ENCODE measurements at regions not wholly inside any gene's neighbourhood (a gene's known extent, or its start where the extent isn't known, plus 50 kb on each side); places are given as distances from the start of the nearest gene placed in this dataset.

DNA sequence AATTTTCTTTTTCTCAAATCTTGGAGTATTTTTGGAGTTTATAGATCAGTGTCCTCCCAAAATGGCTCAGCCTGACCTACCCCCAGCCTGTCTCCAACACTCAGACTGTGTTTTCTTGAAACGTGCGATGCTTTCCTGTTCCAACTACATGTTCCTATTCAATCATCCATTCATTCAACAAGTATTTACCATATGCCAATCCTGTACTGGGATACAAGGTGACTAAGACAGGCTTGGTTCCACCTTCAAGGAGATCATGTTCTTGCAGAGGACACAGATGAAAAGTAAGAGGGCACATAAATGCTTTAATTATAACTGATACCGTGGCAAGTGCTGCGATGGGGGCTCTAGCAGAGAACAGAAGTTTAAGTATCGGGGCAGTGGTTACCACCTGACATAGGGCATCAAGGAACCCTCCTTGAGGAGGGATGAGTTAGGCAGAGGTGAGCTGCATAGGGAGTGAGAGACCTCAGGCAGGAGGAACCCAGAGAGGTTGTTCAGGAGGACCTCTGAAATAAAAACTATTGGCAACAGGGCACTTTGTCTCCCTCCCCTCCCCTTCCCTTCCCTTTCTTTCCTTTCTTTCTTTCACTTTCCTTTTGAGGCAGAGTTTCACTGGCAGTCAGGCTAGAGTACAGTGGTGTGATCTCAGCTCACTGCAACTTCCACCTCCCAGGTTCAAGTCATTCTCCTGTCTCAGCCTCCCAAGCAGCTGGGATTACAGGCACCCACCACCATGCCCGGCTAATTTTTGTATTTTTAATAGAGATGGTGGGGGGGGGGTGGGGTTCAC, 469.0 kb downstream of the EPHA4 start:
- no peak overlapping the region for H3K27ac Mint-ChIP-seq (ENCODE audit: unreplicated experiment)

DNA sequence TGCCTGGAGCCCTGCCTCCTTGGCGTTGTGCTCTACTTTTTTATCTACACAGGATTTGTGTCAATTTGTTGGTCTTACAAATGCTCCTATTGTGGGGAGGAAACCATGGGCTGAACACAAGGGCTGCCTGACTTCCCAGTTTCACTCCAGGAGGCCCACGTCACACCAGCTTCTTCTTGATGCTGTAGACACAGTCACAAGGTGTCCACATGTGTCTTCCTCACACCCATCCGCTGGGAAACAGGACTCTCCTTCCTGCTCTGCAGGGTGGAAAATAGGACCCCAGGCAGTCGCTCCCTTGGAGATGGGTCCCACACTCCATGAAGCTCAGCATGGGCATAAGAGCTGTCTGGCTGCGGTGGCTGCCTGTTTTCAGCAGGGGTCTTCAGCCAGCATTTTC, 468.2 kb downstream of the EPHA4 start:
- no peak overlapping the region for H3K4me3 Mint-ChIP-seq (ENCODE audit: unreplicated experiment)
- peaks cover 7% of the 10 kb centered on the region for H3K4me1 Mint-ChIP-seq (ENCODE audit: low read depth, unreplicated experiment)
- FAIRE-seq: no peak
- Histone ChIP-seq H3K27ac (ENCODE audit: low read depth, low read length) (no peak overlapping the region), H2AFZ (ENCODE audit: low read depth, low read length) (peak overlapping the region; percentile 92), H3K9me3 (ENCODE audit: insufficient read depth, low read depth, low read length) (no peaks in the 10 kb centered on the region), H3K4me1 (ENCODE audit: insufficient read depth, low read length) (peaks cover 10% of the 10 kb centered on the region), H3K79me2 (ENCODE audit: insufficient read depth, low read length) (no peaks in the 10 kb centered on the region), H3K4me2 (ENCODE audit: low read length) (peak overlapping the region; percentile 74), H3K36me3 (ENCODE audit: insufficient read depth, low read length) (no peaks in the 10 kb centered on the region), H3K9ac (ENCODE audit: low read length) (no peak overlapping the region), H4K20me1 (ENCODE audit: insufficient read depth, low read length) (no peaks in the 10 kb centered on the region), H3K27me3 (ENCODE audit: insufficient read depth, low read length) (no peaks in the 10 kb centered on the region), H3K4me3 (ENCODE audit: insufficient read depth, low read depth, low read length) (no peak overlapping the region)
- peaks cover 2% of the 10 kb centered on the region for H3K9me3 Mint-ChIP-seq (ENCODE audit: unreplicated experiment)
- H3K36me3 Mint-ChIP-seq (ENCODE audit: low read depth, unreplicated experiment): no peaks in the 10 kb centered on the region
- TF ChIP-seq EZH2 (IDR thresholded peaks at IDR 0.05; ENCODE audit: insufficient read depth, low read length): no peak
- TF ChIP-seq, protein P1, sequence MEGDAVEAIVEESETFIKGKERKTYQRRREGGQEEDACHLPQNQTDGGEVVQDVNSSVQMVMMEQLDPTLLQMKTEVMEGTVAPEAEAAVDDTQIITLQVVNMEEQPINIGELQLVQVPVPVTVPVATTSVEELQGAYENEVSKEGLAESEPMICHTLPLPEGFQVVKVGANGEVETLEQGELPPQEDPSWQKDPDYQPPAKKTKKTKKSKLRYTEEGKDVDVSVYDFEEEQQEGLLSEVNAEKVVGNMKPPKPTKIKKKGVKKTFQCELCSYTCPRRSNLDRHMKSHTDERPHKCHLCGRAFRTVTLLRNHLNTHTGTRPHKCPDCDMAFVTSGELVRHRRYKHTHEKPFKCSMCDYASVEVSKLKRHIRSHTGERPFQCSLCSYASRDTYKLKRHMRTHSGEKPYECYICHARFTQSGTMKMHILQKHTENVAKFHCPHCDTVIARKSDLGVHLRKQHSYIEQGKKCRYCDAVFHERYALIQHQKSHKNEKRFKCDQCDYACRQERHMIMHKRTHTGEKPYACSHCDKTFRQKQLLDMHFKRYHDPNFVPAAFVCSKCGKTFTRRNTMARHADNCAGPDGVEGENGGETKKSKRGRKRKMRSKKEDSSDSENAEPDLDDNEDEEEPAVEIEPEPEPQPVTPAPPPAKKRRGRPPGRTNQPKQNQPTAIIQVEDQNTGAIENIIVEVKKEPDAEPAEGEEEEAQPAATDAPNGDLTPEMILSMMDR (IDR thresholded peaks at IDR 0.05; ENCODE audit: insufficient read depth, low read depth, low read length): no peak
- no peaks in the 10 kb centered on the region for H3K27me3 Mint-ChIP-seq (ENCODE audit: low read depth, unreplicated experiment)
- no peak overlapping the region for H3K27ac Mint-ChIP-seq (ENCODE audit: unreplicated experiment)
- DNase-seq (ENCODE audit: low read depth): peak; percentile 10

More for the DNA sequence above, 469.0 kb downstream of the EPHA4 start:
- H3K9me3 ChIP-seq (ENCODE audit: insufficient read depth, low read depth, low read length): no peaks in the 10 kb centered on the region
- Mint-ChIP-seq H3K27me3 (ENCODE audit: low read depth, unreplicated experiment) (no peaks in the 10 kb centered on the region), H3K4me1 (ENCODE audit: low read depth, unreplicated experiment) (peaks cover 7% of the 10 kb centered on the region), H3K9me3 (ENCODE audit: unreplicated experiment) (peaks cover 2% of the 10 kb centered on the region), H3K4me3 (ENCODE audit: unreplicated experiment) (no peak overlapping the region), H3K36me3 (ENCODE audit: low read depth, unreplicated experiment) (no peaks in the 10 kb centered on the region)
- no peak overlapping the region for H3K4me3 ChIP-seq (ENCODE audit: insufficient read depth, low read depth, low read length)
- H3K27me3 ChIP-seq (ENCODE audit: insufficient read depth, low read length): no peaks in the 10 kb centered on the region
- H3K4me2 ChIP-seq (ENCODE audit: low read length): no peak overlapping the region
- H3K36me3 ChIP-seq (ENCODE audit: insufficient read depth, low read length): no peaks in the 10 kb centered on the region
- no peaks in the 10 kb centered on the region for H4K20me1 ChIP-seq (ENCODE audit: insufficient read depth, low read length)
- no peak overlapping the region for H3K27ac ChIP-seq (ENCODE audit: low read depth, low read length)
- no peaks in the 10 kb centered on the region for H3K79me2 ChIP-seq (ENCODE audit: insufficient read depth, low read length)
- TF ChIP-seq EZH2 (IDR thresholded peaks at IDR 0.05; ENCODE audit: insufficient read depth, low read length): no peak
- TF ChIP-seq, protein P1 (IDR thresholded peaks at IDR 0.05; ENCODE audit: insufficient read depth, low read depth, low read length): no peak
- peaks cover 11% of the 10 kb centered on the region for H3K4me1 ChIP-seq (ENCODE audit: insufficient read depth, low read length)
- FAIRE-seq: no peak
- no peak for DNase-seq (ENCODE audit: low read depth)
- no peak overlapping the region for H3K9ac ChIP-seq (ENCODE audit: low read length)
- no peak overlapping the region for H2AFZ ChIP-seq (ENCODE audit: low read depth, low read length)

- no peaks in the 10 kb centered on the region for H3K27me3 ChIP-seq (ENCODE audit: insufficient read depth, low read length)
- peak overlapping the region; percentile 58 for H3K27ac Mint-ChIP-seq (ENCODE audit: unreplicated experiment)
- H3K4me1 ChIP-seq (ENCODE audit: insufficient read depth, low read length): peaks cover 10% of the 10 kb centered on the region
- H3K9me3 ChIP-seq (ENCODE audit: insufficient read depth, low read depth, low read length): no peaks in the 10 kb centered on the region
- H3K9ac ChIP-seq (ENCODE audit: low read length): peak overlapping the region; percentile 41
- no peaks in the 10 kb centered on the region for H3K79me2 ChIP-seq (ENCODE audit: insufficient read depth, low read length)
- no peaks in the 10 kb centered on the region for H4K20me1 ChIP-seq (ENCODE audit: insufficient read depth, low read length)
- no peak overlapping the region for H3K27ac ChIP-seq (ENCODE audit: low read depth, low read length)
- H3K36me3 ChIP-seq (ENCODE audit: insufficient read depth, low read length): no peaks in the 10 kb centered on the region
- H3K4me1 Mint-ChIP-seq (ENCODE audit: low read depth, unreplicated experiment): peaks cover 7% of the 10 kb centered on the region
- H3K4me2 ChIP-seq (ENCODE audit: low read length): peak overlapping the region; percentile 74
- no peak overlapping the region for H3K4me3 ChIP-seq (ENCODE audit: insufficient read depth, low read depth, low read length)
- no peak overlapping the region for H3K4me3 Mint-ChIP-seq (ENCODE audit: unreplicated experiment)
- FAIRE-seq (no peak), DNase-seq (ENCODE audit: low read depth) (peak; percentile 61)
- H3K9me3 Mint-ChIP-seq (ENCODE audit: unreplicated experiment): peaks cover 2% of the 10 kb centered on the region
- H3K36me3 Mint-ChIP-seq (ENCODE audit: low read depth, unreplicated experiment): no peaks in the 10 kb centered on the region
- no peaks in the 10 kb centered on the region for H3K27me3 Mint-ChIP-seq (ENCODE audit: low read depth, unreplicated experiment)
- H2AFZ ChIP-seq (ENCODE audit: low read depth, low read length): peak overlapping the region; percentile 92
- TF ChIP-seq, protein P1 (IDR thresholded peaks at IDR 0.05; ENCODE audit: insufficient read depth, low read depth, low read length): no peak
- TF ChIP-seq EZH2 (IDR thresholded peaks at IDR 0.05; ENCODE audit: insufficient read depth, low read length): no peak
Observed at GRCh38 chr2:221104361-221104811, 467.7 kb downstream of the EPHA4 start.
